ENCODE measurements at regions not wholly inside any gene's neighbourhood (a gene's known extent, or its start where the extent isn't known, plus 50 kb on each side); places are given as distances from the start of the nearest gene placed in this dataset.

- TF ChIP-seq, protein P1, sequence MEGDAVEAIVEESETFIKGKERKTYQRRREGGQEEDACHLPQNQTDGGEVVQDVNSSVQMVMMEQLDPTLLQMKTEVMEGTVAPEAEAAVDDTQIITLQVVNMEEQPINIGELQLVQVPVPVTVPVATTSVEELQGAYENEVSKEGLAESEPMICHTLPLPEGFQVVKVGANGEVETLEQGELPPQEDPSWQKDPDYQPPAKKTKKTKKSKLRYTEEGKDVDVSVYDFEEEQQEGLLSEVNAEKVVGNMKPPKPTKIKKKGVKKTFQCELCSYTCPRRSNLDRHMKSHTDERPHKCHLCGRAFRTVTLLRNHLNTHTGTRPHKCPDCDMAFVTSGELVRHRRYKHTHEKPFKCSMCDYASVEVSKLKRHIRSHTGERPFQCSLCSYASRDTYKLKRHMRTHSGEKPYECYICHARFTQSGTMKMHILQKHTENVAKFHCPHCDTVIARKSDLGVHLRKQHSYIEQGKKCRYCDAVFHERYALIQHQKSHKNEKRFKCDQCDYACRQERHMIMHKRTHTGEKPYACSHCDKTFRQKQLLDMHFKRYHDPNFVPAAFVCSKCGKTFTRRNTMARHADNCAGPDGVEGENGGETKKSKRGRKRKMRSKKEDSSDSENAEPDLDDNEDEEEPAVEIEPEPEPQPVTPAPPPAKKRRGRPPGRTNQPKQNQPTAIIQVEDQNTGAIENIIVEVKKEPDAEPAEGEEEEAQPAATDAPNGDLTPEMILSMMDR (IDR thresholded peaks at IDR 0.05), result no peak
- TF ChIP-seq POLR2A (IDR thresholded peaks at IDR 0.05), result no peak
Measured at GRCh38 chr17:69834494-69834893, 240.5 kb upstream of the KCNJ16 start.

All from testis (tissue), 2 donors.